Body of pancreas (tissue), 4 donors: ENCODE measurements at regions not wholly inside any gene's neighbourhood (a gene's known extent, or its start where the extent isn't known, plus 50 kb on each side); places are given as distances from the start of the nearest gene placed in this dataset.

Source experiments
- CTCF ChIP-seq, 7 experiments: fragments of 450-650 bp in 4 of 7; fragments of 200-600 bp in 3 of 7; sonication (generic) in 3 of 7; IDR thresholded peaks; one replicate each; pipeline ENCODE4 v1.5.1; 2016 to 2019; ENCODE audit warnings: antibody characterized with exemption in 7 of 7
- POLR2A ChIP-seq, 3 donors: fragments of 450-650 bp; IDR thresholded peaks; one replicate each; pipeline ENCODE4 v1.6.1; 2016; ENCODE audit warnings: antibody characterized with exemption in 3 of 3, mild to moderate bottlenecking in 2 of 3

- no peak for TF ChIP-seq CTCF (IDR thresholded peaks at IDR 0.05)
- TF ChIP-seq POLR2A (IDR thresholded peaks at IDR 0.05), result no peak
Observed at GRCh38 chr10:61354401-61354975, 98.7 kb downstream of the TMEM26 start.
